ENCODE measurements at regions not wholly inside any gene's neighbourhood (a gene's known extent, or its start where the extent isn't known, plus 50 kb on each side); places are given as distances from the start of the nearest gene placed in this dataset.

- TF ChIP-seq SUZ12 (IDR thresholded peaks at IDR 0.05; ENCODE audit: extremely low read depth, insufficient read depth, insufficient read length) = no peak
- no peak for TF ChIP-seq ZNF274 (IDR thresholded peaks at IDR 0.05; ENCODE audit: low read depth, low read length)
Measured at GRCh38 chr10:8927705-8928104, 873.2 kb downstream of the GATA3 start.
